ENCODE measurements at regions not wholly inside any gene's neighbourhood (a gene's known extent, or its start where the extent isn't known, plus 50 kb on each side); places are given as distances from the start of the nearest gene placed in this dataset.

- TF ChIP-seq GPN1 (CRISPR knock-in tag; IDR thresholded peaks at IDR 0.05; ENCODE audit: borderline replicate concordance) (no peak), SPEN (CRISPR knock-in tag; IDR thresholded peaks at IDR 0.05; ENCODE audit: low read depth) (no peak), SNAPC5 (CRISPR knock-in tag; IDR thresholded peaks at IDR 0.05; ENCODE audit: borderline replicate concordance) (no peak)
- TF ChIP-seq, protein P1, sequence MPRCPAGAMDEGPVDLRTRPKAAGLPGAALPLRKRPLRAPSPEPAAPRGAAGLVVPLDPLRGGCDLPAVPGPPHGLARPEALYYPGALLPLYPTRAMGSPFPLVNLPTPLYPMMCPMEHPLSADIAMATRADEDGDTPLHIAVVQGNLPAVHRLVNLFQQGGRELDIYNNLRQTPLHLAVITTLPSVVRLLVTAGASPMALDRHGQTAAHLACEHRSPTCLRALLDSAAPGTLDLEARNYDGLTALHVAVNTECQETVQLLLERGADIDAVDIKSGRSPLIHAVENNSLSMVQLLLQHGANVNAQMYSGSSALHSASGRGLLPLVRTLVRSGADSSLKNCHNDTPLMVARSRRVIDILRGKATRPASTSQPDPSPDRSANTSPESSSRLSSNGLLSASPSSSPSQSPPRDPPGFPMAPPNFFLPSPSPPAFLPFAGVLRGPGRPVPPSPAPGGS (CRISPR knock-in tag; IDR thresholded peaks at IDR 0.05) = no peak
Measured at GRCh38 chr10:7048061-7048460, 362.8 kb downstream of the SFMBT2 start (continued).

DNA sequence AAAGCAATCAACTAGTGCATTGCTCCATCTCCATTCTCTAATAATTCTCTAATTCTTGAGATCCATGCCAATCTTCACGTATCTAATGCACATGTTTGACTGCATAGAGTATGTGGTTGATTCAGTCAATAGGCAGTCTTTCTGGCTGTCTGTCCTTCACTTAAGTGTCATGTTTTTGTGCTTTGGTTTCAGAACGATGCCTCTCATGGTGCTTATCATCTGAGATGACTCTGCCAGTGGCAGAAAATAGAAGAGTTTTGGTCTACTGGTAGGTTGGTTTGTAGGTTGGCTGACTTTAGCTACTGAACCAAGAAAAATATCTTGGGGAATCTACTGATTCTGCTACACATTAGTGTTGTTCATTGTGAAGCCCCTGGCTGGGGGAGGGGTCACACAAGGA is 364.2 kb downstream of the SFMBT2 start:
- TF ChIP-seq TFE3 (CRISPR knock-in tag; IDR thresholded peaks at IDR 0.05) (no peak), ZNF790 (CRISPR knock-in tag; IDR thresholded peaks at IDR 0.05; ENCODE audit: borderline replicate concordance) (no peak), HNF4G (IDR thresholded peaks at IDR 0.05; ENCODE audit: borderline replicate concordance, low read depth, low read length) (no peak), HNF4G (CRISPR knock-in tag; IDR thresholded peaks at IDR 0.05; ENCODE audit: borderline replicate concordance, low read depth) (no peak), IRF2 (CRISPR knock-in tag; IDR thresholded peaks at IDR 0.05) (no peak), RARG (CRISPR knock-in tag; IDR thresholded peaks at IDR 0.05; ENCODE audit: low read depth) (no peak)
- TF ChIP-seq, protein P2, sequence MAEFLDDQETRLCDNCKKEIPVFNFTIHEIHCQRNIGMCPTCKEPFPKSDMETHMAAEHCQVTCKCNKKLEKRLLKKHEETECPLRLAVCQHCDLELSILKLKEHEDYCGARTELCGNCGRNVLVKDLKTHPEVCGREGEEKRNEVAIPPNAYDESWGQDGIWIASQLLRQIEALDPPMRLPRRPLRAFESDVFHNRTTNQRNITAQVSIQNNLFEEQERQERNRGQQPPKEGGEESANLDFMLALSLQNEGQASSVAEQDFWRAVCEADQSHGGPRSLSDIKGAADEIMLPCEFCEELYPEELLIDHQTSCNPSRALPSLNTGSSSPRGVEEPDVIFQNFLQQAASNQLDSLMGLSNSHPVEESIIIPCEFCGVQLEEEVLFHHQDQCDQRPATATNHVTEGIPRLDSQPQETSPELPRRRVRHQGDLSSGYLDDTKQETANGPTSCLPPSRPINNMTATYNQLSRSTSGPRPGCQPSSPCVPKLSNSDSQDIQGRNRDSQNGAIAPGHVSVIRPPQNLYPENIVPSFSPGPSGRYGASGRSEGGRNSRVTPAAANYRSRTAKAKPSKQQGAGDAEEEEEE (CRISPR knock-in tag; IDR thresholded peaks at IDR 0.05; ENCODE audit: borderline replicate concordance) = no peak
- 2% methylated on average over 2 of the region's 2 CpGs for WGBS (ENCODE audit: low lambda C conversion rate)
- intact Hi-C loops (cut with micrococcal nuclease; ENCODE audit: unreplicated experiment) (no loop called here), in situ Hi-C loops (cut with HindIII; ENCODE audit: extremely low pct_ligation_motif_present, low pct_unique_long_range_greater_than_20kb) (no loop called here)
- ChIA-PET CTCF (ENCODE audit: low intra/inter-chr PET ratio, low total read pairs) (no interaction called here), POLR2A (no interaction called here)
- ATAC-seq = no peak
- Histone ChIP-seq H3K79me2 (ENCODE audit: insufficient read depth, low read length) (no peaks in the 10 kb centered on the region), H3K9ac (ENCODE audit: insufficient read depth, low read depth, low read length) (no peak overlapping the region), H3K27me3 (ENCODE audit: control insufficient read depth in 1 of 2, insufficient read depth in 2 of 2, low read length in 2 of 2) (peaks cover 0 to 3% of the 10 kb centered on the region in 2 experiments; a peak in 1 of 5 replicates), H3K27ac (ENCODE audit: extremely low read length, insufficient read depth, low read length) (no peak overlapping the region), H3K36me3 (replicated peaks in 1 of 2; ENCODE audit: control insufficient read depth in 1 of 2, insufficient read depth in 2 of 2, low read length in 2 of 2) (no peaks in the 10 kb centered on the region), H3K4me3 (replicated peaks in 1 of 3; ENCODE audit: insufficient read depth in 1 of 3, low read depth in 2 of 3, low read length in 3 of 3) (no peak overlapping the region), H4K20me1 (ENCODE audit: insufficient read depth, low read length) (no peaks in the 10 kb centered on the region), H3K4me1 (ENCODE audit: insufficient read depth, low read length) (no peaks in the 10 kb centered on the region), H3K4me2 (ENCODE audit: low read depth, low read length) (no peak overlapping the region), H3K9me3 (ENCODE audit: low read length) (no peaks in the 10 kb centered on the region; the same call in 1 of the 2 replicates), H2AFZ (ENCODE audit: low read length) (no peak overlapping the region)
- DNase-seq (ENCODE audit: low spot score) = no peak
- BruUV-seq (replicated peaks) = no TSS peak
- no peak for FAIRE-seq
